K562 (cell line): ENCODE measurements at regions not wholly inside any gene's neighbourhood (a gene's known extent, or its start where the extent isn't known, plus 50 kb on each side); places are given as distances from the start of the nearest gene placed in this dataset.

Experiments
- POLR2A ChIP-seq: fragments of 450-650 bp; conservative IDR thresholded peaks from 2 replicates; pipeline ENCODE4 v1.6.1; 2016
- TF ChIP-seq, protein P1 (sequence below), 3 experiments: fragments of 200-800 bp in 1 of 3; sonication (Bioruptor generic) in 1 of 3; sonication (generic) in 1 of 3; formaldehyde crosslinking in 1 of 3; IDR thresholded peaks; 2 replicates each; pipeline versions ENCODE4 v1.6.1 to v1.8.0; 2016 to 2022; ENCODE audit warnings: mild to moderate bottlenecking in 2 of 3, missing compliant biosample characterization in 2 of 3, missing genetic modification characterization in 2 of 3, missing genetic modification reagents in 1 of 3

DNA sequence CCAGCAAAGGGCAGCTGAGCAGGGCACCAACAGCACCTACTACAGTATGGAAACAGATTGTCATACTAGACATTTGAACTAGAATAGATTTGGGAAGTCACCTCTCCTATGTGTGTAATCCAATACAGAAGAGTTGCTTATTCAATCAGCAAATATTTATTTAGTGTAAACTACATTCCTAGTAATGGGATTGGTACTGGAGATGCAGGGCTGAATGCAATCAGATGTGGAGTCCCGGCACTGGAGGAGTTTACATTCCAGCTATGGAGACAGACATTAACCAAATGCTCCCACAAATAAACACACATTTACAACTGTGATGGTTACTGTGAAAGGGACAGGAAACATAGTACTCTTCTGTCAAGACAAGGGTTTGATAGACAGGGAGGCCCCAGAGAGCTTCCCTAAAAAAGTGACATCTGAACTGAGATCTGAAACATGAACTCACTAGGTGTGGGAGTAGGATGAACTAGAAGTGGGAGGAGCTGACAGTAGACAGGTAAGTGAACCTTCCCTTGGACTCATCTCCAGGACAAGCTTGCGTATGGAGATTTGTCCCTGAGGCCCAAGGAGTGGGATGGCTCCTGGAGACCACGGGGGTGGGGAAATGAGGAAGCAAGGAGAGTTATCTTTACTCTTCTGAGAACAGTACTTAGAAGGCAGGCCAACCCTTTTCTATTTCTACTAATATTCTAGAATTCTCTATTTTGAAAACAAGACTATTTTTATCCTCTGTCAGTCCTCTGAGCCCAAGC lies 420.5 kb downstream of the MAFB start:
- TF ChIP-seq POLR2A, result no peak
- TF ChIP-seq, protein P1, sequence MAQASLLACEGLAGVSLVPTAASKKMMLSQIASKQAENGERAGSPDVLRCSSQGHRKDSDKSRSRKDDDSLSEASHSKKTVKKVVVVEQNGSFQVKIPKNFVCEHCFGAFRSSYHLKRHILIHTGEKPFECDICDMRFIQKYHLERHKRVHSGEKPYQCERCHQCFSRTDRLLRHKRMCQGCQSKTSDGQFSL (CRISPR knock-in tag; IDR thresholded peaks at IDR 0.05), result no peak
- TF ChIP-seq, protein P1 (tag; IDR thresholded peaks at IDR 0.05), result no peak
